GM12878 (cell line): ENCODE measurements at regions not wholly inside any gene's neighbourhood (a gene's known extent, or its start where the extent isn't known, plus 50 kb on each side); places are given as distances from the start of the nearest gene placed in this dataset.

ENCODE experiments used
- CBFB ChIP-seq: IDR thresholded peaks from 2 replicates; pipeline ENCODE4 v1.6.1; 2016; ENCODE audit warnings: antibody characterized with exemption, low read depth
- GABPA ChIP-seq: IDR thresholded peaks from 2 replicates; pipeline ENCODE4 v1.6.1; 2014; ENCODE audit warnings: antibody characterized with exemption, low read depth, mild to moderate bottlenecking, inconsistent platforms
- MTA3 ChIP-seq: IDR thresholded peaks from 2 replicates; pipeline ENCODE4 v1.6.1; 2012; ENCODE audit warnings: low read length, inconsistent platforms, borderline replicate concordance
- PML ChIP-seq: IDR thresholded peaks from 2 replicates; pipeline ENCODE4 v1.6.1; 2012; ENCODE audit warnings: low read length, inconsistent platforms
- POLR2A ChIP-seq: IDR thresholded peaks from 2 replicates; pipeline ENCODE4 v1.6.1; 2011; ENCODE audit warnings: low read depth, mild to moderate bottlenecking, low read length
- POLR2AphosphoS5 ChIP-seq: IDR thresholded peaks from 2 replicates; pipeline ENCODE4 v1.6.1; 2011; ENCODE audit warnings: mild to moderate bottlenecking, low read length, inconsistent platforms
- SMARCA5 ChIP-seq: fragments of 450-650 bp; IDR thresholded peaks from 2 replicates; pipeline ENCODE4 v1.6.1; 2017; ENCODE audit warnings: mild to moderate bottlenecking
- TCF12 ChIP-seq: IDR thresholded peaks from 2 replicates; pipeline ENCODE4 v1.6.1; 2011; ENCODE audit warnings: low read depth, mild to moderate bottlenecking, low read length
- YY1 ChIP-seq: IDR thresholded peaks from 2 replicates; pipeline ENCODE4 v1.6.1; 2011; ENCODE audit warnings: low read depth, mild to moderate bottlenecking, low read length
- ZNF274 ChIP-seq: IDR thresholded peaks from one replicate; pipeline ENCODE4 v1.8.0; 2011; ENCODE audit not compliant: insufficient read length, insufficient read depth
- TF ChIP-seq, protein P1 (sequence below): IDR thresholded peaks from 2 replicates; pipeline ENCODE4 v1.6.1; 2011; ENCODE audit warnings: low read depth, mild to moderate bottlenecking, low read length, moderate library complexity, borderline replicate concordance; ENCODE audit errors: extremely low read depth
- TF ChIP-seq, protein P2 (sequence below), 3 experiments: IDR thresholded peaks in 2 of 3; conservative IDR thresholded peaks in 1 of 3; 2 replicates each; pipeline ENCODE4 v1.5.1; 2011; ENCODE audit warnings: low read depth in 3 of 3, low read length in 3 of 3, mild to moderate bottlenecking in 3 of 3, control low read depth in 2 of 3, moderate library complexity in 2 of 3, inconsistent platforms in 1 of 3, mixed read lengths in 1 of 3; ENCODE audit not compliant: control insufficient read depth in 2 of 3, insufficient read depth in 1 of 3; ENCODE audit errors: extremely low read depth in 1 of 3
- TF ChIP-seq, protein P3 (sequence below): IDR thresholded peaks from 2 replicates; pipeline ENCODE4 v1.6.1; 2011; ENCODE audit warnings: low read depth, low read length, improper control_type of control experiment, borderline replicate concordance

GRCh38 chr7:126016722-126017121 is 1087.1 kb upstream of the POT1 start:
- no peak for TF ChIP-seq GABPA
- TF ChIP-seq MTA3 = no peak
- TF ChIP-seq CBFB = no peak
- TF ChIP-seq ZNF274 = no peak
- no peak for TF ChIP-seq POLR2A
- TF ChIP-seq, protein P1, sequence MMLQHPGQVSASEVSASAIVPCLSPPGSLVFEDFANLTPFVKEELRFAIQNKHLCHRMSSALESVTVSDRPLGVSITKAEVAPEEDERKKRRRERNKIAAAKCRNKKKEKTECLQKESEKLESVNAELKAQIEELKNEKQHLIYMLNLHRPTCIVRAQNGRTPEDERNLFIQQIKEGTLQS = no peak
- no peak for TF ChIP-seq SMARCA5
- no peak for TF ChIP-seq TCF12
- TF ChIP-seq PML = no peak
- no peak for TF ChIP-seq POLR2AphosphoS5
- TF ChIP-seq, protein P2, sequence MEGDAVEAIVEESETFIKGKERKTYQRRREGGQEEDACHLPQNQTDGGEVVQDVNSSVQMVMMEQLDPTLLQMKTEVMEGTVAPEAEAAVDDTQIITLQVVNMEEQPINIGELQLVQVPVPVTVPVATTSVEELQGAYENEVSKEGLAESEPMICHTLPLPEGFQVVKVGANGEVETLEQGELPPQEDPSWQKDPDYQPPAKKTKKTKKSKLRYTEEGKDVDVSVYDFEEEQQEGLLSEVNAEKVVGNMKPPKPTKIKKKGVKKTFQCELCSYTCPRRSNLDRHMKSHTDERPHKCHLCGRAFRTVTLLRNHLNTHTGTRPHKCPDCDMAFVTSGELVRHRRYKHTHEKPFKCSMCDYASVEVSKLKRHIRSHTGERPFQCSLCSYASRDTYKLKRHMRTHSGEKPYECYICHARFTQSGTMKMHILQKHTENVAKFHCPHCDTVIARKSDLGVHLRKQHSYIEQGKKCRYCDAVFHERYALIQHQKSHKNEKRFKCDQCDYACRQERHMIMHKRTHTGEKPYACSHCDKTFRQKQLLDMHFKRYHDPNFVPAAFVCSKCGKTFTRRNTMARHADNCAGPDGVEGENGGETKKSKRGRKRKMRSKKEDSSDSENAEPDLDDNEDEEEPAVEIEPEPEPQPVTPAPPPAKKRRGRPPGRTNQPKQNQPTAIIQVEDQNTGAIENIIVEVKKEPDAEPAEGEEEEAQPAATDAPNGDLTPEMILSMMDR (IDR thresholded peaks at IDR 0.05 in 2 of 3, conservative IDR thresholded peaks at IDR 0.05 in 1 of 3; ENCODE audit: control insufficient read depth in 2 of 3, extremely low read depth in 1 of 3, insufficient read depth in 1 of 3, low read depth in 3 of 3, low read length in 3 of 3) = no peak
- TF ChIP-seq, protein P3, sequence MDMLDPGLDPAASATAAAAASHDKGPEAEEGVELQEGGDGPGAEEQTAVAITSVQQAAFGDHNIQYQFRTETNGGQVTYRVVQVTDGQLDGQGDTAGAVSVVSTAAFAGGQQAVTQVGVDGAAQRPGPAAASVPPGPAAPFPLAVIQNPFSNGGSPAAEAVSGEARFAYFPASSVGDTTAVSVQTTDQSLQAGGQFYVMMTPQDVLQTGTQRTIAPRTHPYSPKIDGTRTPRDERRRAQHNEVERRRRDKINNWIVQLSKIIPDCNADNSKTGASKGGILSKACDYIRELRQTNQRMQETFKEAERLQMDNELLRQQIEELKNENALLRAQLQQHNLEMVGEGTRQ = no peak
- TF ChIP-seq YY1 = no peak
